Activated CD4-positive, alpha-beta T cell treated with anti-CD3 and anti-CD28 coated beads for 48 hours (primary cell): ENCODE measurements at regions not wholly inside any gene's neighbourhood (a gene's known extent, or its start where the extent isn't known, plus 50 kb on each side); places are given as distances from the start of the nearest gene placed in this dataset.
"Not testable (repeated sequence)": the region's sequence is repeated elsewhere in the genome, so short reads cannot be mapped to it uniquely, and the experiment has no call there.

Experiments used
- DNase-seq: peaks from one replicate; pipeline ENCODE4 v3.0.0-alpha.2; 2020

GRCh38 chr22:22074634-22075381 is 92.2 kb upstream of the TOP3B start:
- no peak for DNase-seq

GRCh38 chr22:22073769-22074561 is 91.4 kb upstream of the TOP3B start:
- no peak for DNase-seq

- no peak for DNase-seq
Measured at GRCh38 chr22:22072169-22072836, 89.7 kb upstream of the TOP3B start.

DNA sequence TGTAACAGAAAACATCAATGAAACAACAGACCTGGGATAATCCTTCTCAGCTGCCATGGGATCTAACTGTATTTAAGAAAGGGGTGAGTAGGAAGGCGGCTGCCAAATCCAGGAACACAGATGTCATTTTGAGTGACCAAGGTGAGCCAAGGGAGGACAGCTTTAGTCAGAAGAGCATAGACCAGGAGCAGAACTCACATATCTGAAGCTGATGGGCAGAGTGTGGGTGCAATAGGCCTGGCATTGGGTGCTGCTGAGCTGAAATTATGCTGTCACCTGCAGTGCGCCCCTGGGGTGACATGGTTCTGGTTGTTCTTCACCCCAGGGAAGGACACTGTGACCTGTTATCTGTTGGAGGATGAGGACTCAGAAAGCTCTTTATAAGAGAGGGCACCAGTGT is 88.9 kb upstream of the TOP3B start:
- DNase-seq: no peak

DNA sequence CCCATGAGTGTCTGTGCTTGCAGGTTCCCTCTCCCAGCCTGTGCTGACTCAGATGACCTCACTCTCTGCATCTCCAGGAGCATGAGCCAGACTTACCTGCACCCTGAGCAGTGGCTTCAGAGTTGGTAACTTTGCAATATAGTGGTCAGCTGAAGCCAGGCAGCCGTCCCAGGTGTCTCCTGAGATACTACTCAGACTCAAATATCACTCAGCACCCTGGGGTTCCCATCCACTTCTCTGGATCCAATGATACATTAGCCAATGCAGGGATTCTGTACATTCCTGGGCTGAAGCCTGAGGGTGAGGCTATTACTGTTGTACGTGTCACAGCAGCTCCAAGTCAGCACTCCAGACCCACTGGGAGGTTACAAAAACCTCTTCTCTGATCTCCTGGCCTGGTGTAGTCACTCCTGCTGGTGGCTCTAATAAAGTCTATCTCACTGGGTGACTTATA is 87.8 kb upstream of the TOP3B start:
- no peak for DNase-seq

DNA sequence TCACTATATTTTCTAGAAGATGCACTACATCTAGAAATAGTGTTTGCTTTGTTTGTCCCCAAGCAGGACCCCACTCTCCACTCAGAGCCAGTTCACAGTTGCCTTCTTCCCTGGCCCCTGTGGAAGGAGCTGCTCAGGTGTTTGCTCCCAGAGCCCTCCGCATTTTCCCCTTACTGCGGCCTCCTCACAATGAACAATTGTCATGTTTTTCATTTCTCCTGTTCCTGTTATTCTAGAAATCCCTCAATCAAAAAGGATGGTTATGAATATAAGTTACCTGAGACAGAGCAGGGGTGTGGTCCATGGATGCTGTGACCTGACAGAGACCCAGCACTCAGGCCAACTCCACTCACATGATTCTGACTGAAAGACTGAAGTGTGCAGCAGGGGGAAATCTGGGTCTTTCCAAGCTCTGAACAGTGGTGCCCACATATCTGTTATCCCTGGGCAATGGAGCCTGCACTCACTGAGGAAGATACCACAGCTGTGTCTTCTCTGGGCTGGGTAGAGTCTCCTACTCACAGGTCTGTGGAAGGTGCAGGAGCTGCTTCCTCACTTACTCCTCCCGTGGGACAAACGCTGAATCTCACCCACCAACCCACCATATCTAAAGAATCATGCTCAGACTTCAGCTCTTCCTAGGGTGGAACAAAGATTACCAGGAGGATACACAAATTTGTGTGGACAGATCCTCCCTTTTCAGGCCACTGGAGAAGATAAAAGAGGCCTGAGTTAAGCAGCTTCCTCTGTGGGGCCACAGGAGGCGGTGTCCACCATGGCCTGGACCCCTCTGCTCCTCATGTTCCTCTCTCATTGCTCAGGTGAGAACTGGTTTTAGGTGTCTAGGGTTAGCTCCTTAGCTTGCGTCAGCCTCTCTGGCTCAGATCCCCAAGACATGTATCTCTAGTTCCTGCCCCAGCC is 87.1 kb upstream of the TOP3B start:
- DNase-seq: no peak

- no peak for DNase-seq
Measured at GRCh38 chr22:22068657-22069056, 86.1 kb upstream of the TOP3B start.

GRCh38 chr22:22068025-22068424 is 85.4 kb upstream of the TOP3B start:
- DNase-seq: no peak

DNA sequence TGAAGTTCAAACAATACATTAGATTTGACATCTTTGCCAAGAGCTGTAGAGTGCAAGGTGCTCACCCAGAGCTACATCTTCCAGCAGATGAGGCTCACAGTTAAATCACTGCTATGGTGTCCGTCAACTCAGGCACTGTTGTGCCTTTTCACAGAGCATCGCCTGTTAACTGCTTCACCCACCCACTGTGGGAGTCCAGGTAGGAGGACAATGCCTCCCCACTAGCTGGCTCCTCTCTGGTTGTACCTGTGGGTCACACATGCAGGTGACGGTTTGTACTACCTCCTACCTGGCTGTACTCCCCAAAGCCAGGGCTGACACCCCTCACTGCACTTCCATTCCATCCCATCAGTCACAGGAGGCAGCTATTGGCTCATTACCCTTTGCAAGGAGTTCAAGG is 84.6 kb upstream of the TOP3B start:
- no peak for DNase-seq

DNA sequence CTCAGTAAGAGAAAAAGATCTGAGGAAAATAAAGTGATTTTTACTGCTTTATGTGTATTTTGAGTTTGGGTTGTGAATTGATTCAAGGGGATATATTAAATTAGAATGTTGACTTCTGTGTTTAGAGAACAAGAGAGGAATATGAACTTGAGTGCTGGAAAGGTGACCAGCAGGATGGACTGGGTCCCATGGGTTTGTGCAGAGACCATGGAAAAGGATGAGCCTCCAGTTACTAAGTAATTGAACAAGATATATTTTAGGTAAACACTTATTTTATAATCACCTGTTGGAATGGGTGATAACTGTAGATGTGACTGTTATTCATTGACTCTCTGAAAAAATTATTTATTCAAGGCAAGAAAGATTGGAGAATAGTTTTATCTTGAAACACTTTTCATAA is 82.0 kb upstream of the TOP3B start:
- no peak for DNase-seq

GRCh38 chr22:22062306-22062793 is 79.8 kb upstream of the TOP3B start:
- no peak for DNase-seq

- DNase-seq: no peak
Measured at GRCh38 chr22:22061085-22062077, 78.8 kb upstream of the TOP3B start.

- peak; percentile 81 for DNase-seq
Measured at GRCh38 chr22:22060200-22061084, 77.9 kb upstream of the TOP3B start.

DNA sequence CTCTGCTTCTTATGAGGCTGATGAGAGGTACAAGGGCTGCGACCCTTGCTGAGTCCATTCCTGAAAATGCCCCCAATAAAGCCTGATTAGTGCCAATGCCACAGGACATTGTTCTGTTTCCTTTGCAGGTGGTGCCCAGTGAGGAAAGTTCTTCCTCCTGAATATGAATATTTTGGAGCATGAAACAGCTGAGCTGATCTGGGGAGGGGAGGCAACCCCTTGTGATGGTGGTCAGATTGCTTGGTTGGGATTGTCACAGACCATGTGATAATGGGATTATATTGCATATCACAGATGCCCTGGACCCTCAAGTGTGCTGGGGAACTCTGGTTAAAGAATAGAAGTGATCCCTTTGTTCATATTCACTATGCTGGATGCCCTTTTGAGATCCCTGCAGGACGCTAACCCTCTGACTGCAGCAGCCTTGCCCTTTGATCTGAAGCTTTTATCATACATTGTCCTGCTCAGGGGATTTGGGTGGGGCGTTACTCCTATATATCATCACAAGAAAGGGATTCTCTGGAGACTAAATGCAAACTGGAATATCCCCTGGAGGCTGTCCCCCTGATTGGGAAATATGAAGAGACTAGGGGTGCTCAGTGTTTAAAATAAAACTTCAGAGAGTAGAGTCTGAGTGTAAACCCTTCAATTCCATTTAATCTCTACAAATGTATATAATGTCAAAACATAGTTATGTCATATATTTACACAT is 76.9 kb upstream of the TOP3B start:
- DNase-seq: no peak

DNA sequence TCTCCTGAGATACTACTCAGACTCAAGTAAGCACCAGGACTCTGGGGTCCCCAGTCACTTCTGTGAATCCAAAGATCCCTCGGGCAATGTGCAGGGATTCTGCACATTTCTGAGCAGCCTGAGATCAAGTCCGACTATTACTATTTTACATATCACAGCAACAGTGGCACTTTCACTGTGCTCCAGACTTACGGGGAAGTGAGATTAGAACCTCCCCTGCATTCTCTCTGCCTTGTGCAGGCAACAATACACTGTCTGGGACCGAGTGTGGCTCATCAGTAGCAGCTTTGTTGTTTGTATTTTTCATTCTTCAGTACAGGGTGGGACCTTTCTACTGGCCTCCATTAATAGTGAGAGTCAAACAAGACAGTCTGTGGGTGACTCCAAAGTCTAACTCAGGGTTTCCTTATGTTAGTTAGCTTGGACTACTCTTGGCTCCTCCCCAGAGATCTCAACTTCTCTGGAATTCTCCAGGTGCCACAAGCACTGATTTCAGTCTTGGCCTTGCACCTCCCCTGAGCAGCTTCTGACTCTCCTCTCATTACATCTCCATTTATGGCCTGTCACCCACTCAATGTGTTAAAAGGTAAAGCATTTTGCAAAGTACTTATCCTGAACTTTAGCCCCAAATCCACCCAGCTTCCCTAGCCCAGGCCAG is 76.2 kb upstream of the TOP3B start:
- no peak for DNase-seq

GRCh38 chr22:22057617-22058378 is 75.2 kb upstream of the TOP3B start:
- DNase-seq: no peak

GRCh38 chr22:22056809-22057594 is 74.4 kb upstream of the TOP3B start:
- not testable (repeated sequence) for DNase-seq
